ENCODE measurements at regions not wholly inside any gene's neighbourhood (a gene's known extent, or its start where the extent isn't known, plus 50 kb on each side); places are given as distances from the start of the nearest gene placed in this dataset.

DNA sequence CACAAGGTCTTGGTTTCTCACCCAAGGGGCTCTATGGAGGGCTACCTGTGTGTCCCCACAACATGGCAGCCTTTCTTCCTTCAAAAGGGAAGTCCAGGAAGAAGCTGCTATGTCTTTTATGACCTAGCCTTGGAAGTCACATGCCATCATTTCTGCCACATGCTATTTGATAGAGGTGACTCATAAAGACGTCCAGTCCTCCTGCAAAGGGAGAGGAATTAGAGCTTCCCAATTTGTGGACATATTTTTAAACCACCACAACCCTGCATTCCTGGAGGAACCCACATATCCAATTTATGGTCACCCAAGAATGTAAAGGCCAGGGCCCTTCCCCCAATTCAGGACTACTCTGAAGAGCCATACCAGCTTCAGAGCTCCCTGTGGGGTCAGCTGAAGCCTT is 246.2 kb downstream of the CYP26B1 start (continued):
- TF ChIP-seq, protein P1, sequence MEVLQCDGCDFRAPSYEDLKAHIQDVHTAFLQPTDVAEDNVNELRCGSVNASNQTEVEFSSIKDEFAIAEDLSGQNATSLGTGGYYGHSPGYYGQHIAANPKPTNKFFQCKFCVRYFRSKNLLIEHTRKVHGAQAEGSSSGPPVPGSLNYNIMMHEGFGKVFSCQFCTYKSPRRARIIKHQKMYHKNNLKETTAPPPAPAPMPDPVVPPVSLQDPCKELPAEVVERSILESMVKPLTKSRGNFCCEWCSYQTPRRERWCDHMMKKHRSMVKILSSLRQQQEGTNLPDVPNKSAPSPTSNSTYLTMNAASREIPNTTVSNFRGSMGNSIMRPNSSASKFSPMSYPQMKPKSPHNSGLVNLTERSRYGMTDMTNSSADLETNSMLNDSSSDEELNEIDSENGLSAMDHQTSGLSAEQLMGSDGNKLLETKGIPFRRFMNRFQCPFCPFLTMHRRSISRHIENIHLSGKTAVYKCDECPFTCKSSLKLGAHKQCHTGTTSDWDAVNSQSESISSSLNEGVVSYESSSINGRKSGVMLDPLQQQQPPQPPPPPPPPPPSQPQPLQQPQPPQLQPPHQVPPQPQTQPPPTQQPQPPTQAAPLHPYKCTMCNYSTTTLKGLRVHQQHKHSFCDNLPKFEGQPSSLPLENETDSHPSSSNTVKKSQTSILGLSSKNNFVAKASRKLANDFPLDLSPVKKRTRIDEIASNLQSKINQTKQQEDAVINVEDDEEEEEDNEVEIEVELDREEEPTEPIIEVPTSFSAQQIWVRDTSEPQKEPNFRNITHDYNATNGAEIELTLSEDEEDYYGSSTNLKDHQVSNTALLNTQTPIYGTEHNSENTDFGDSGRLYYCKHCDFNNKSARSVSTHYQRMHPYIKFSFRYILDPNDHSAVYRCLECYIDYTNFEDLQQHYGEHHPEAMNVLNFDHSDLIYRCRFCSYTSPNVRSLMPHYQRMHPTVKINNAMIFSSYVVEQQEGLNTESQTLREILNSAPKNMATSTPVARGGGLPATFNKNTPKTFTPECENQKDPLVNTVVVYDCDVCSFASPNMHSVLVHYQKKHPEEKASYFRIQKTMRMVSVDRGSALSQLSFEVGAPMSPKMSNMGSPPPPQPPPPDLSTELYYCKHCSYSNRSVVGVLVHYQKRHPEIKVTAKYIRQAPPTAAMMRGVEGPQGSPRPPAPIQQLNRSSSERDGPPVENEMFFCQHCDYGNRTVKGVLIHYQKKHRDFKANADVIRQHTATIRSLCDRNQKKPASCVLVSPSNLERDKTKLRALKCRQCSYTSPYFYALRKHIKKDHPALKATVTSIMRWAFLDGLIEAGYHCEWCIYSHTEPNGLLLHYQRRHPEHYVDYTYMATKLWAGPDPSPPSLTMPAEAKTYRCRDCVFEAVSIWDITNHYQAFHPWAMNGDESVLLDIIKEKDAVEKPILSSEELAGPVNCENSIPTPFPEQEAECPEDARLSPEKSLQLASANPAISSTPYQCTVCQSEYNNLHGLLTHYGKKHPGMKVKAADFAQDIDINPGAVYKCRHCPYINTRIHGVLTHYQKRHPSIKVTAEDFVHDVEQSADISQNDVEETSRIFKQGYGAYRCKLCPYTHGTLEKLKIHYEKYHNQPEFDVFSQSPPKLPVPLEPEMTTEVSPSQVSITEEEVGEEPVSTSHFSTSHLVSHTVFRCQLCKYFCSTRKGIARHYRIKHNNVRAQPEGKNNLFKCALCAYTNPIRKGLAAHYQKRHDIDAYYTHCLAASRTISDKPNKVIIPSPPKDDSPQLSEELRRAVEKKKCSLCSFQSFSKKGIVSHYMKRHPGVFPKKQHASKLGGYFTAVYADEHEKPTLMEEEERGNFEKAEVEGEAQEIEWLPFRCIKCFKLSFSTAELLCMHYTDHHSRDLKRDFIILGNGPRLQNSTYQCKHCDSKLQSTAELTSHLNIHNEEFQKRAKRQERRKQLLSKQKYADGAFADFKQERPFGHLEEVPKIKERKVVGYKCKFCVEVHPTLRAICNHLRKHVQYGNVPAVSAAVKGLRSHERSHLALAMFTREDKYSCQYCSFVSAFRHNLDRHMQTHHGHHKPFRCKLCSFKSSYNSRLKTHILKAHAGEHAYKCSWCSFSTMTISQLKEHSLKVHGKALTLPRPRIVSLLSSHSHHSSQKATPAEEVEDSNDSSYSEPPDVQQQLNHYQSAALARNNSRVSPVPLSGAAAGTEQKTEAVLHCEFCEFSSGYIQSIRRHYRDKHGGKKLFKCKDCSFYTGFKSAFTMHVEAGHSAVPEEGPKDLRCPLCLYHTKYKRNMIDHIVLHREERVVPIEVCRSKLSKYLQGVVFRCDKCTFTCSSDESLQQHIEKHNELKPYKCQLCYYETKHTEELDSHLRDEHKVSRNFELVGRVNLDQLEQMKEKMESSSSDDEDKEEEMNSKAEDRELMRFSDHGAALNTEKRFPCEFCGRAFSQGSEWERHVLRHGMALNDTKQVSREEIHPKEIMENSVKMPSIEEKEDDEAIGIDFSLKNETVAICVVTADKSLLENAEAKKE (CRISPR knock-in tag; IDR thresholded peaks at IDR 0.05), result no peak
- TF ChIP-seq STAT1 (IDR thresholded peaks at IDR 0.05; ENCODE audit: unreplicated experiment) (no peak), POLR2AphosphoS5 (IDR thresholded peaks at IDR 0.05; ENCODE audit: low read depth) (no peak), ZNF114 (CRISPR knock-in tag; IDR thresholded peaks at IDR 0.05) (no peak), CREB1 (CRISPR knock-in tag; IDR thresholded peaks at IDR 0.05; ENCODE audit: low read depth) (no peak)
- TF ChIP-seq, protein P2, sequence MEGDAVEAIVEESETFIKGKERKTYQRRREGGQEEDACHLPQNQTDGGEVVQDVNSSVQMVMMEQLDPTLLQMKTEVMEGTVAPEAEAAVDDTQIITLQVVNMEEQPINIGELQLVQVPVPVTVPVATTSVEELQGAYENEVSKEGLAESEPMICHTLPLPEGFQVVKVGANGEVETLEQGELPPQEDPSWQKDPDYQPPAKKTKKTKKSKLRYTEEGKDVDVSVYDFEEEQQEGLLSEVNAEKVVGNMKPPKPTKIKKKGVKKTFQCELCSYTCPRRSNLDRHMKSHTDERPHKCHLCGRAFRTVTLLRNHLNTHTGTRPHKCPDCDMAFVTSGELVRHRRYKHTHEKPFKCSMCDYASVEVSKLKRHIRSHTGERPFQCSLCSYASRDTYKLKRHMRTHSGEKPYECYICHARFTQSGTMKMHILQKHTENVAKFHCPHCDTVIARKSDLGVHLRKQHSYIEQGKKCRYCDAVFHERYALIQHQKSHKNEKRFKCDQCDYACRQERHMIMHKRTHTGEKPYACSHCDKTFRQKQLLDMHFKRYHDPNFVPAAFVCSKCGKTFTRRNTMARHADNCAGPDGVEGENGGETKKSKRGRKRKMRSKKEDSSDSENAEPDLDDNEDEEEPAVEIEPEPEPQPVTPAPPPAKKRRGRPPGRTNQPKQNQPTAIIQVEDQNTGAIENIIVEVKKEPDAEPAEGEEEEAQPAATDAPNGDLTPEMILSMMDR (conservative IDR thresholded peaks at IDR 0.05; ENCODE audit: low read depth in 2 of 2), result no peak
- TF ChIP-seq, protein P3, sequence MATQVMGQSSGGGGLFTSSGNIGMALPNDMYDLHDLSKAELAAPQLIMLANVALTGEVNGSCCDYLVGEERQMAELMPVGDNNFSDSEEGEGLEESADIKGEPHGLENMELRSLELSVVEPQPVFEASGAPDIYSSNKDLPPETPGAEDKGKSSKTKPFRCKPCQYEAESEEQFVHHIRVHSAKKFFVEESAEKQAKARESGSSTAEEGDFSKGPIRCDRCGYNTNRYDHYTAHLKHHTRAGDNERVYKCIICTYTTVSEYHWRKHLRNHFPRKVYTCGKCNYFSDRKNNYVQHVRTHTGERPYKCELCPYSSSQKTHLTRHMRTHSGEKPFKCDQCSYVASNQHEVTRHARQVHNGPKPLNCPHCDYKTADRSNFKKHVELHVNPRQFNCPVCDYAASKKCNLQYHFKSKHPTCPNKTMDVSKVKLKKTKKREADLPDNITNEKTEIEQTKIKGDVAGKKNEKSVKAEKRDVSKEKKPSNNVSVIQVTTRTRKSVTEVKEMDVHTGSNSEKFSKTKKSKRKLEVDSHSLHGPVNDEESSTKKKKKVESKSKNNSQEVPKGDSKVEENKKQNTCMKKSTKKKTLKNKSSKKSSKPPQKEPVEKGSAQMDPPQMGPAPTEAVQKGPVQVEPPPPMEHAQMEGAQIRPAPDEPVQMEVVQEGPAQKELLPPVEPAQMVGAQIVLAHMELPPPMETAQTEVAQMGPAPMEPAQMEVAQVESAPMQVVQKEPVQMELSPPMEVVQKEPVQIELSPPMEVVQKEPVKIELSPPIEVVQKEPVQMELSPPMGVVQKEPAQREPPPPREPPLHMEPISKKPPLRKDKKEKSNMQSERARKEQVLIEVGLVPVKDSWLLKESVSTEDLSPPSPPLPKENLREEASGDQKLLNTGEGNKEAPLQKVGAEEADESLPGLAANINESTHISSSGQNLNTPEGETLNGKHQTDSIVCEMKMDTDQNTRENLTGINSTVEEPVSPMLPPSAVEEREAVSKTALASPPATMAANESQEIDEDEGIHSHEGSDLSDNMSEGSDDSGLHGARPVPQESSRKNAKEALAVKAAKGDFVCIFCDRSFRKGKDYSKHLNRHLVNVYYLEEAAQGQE (IDR thresholded peaks at IDR 0.05; ENCODE audit: unreplicated experiment), result no peak
